MM.1S (cell line): ENCODE measurements at regions not wholly inside any gene's neighbourhood (a gene's known extent, or its start where the extent isn't known, plus 50 kb on each side); places are given as distances from the start of the nearest gene placed in this dataset.
"Not testable (repeated sequence)": the region's sequence is repeated elsewhere in the genome, so short reads cannot be mapped to it uniquely, and the experiment has no call there.

Source experiments
- DNase-seq: peaks from one replicate; pipeline ENCODE4 v3.0.0-alpha.2; 2015
- H2AFZ ChIP-seq: fragments of 300-600 bp; sonication (generic); 2 replicates; pipeline ENCODE4 v1.6.0; 2016; ENCODE audit warnings: antibody characterized with exemption, low read length
- H3F3A ChIP-seq: fragments of 300-600 bp; sonication (generic); 2 replicates; pipeline ENCODE4 v1.6.1; 2016; ENCODE audit warnings: mild to moderate bottlenecking, antibody characterized with exemption, low read length, moderate library complexity, mixed read lengths; ENCODE audit not compliant: insufficient read depth
- H3K27ac ChIP-seq: fragments of 300-600 bp; sonication (generic); 2 replicates; pipeline ENCODE4 v1.5.1; 2016; ENCODE audit warnings: mild to moderate bottlenecking, low read length
- H3K27me3 ChIP-seq: fragments of 300-600 bp; sonication (generic); replicated peaks from 2 replicates; pipeline ENCODE4 v1.6.0; 2016; ENCODE audit warnings: low read length; ENCODE audit not compliant: insufficient read depth
- H3K36me3 ChIP-seq: fragments of 300-600 bp; sonication (generic); replicated peaks from 2 replicates; pipeline ENCODE4 v1.6.1; 2016; ENCODE audit warnings: mild to moderate bottlenecking, low read length, mixed read lengths; ENCODE audit not compliant: insufficient read depth
- H3K4me1 ChIP-seq: fragments of 300-600 bp; sonication (generic); 2 replicates; pipeline ENCODE4 v1.6.1; 2016; ENCODE audit warnings: low read length, mixed read lengths
- H3K4me2 ChIP-seq: fragments of 300-600 bp; sonication (generic); 2 replicates; pipeline ENCODE4 v1.6.0; 2016; ENCODE audit warnings: low read depth, low read length
- H3K4me3 ChIP-seq: fragments of 300-600 bp; sonication (generic); 2 replicates; pipeline ENCODE4 v1.5.1; 2016; ENCODE audit warnings: low read length, mixed read lengths
- H3K79me2 ChIP-seq: fragments of 300-600 bp; sonication (generic); 2 replicates; pipeline ENCODE4 v1.6.1; 2016; ENCODE audit warnings: mixed run types, low read length, mixed read lengths
- H3K9ac ChIP-seq: fragments of 300-600 bp; sonication (generic); 2 replicates; pipeline ENCODE4 v1.6.1; 2016; ENCODE audit warnings: low read length, mixed read lengths
- H3K9me2 ChIP-seq: fragments of 300-600 bp; sonication (generic); replicated peaks from 2 replicates; pipeline ENCODE4 v1.6.1; 2016; ENCODE audit warnings: mild to moderate bottlenecking, low read length, mixed read lengths; ENCODE audit not compliant: insufficient read depth
- H3K9me3 ChIP-seq: fragments of 300-600 bp; sonication (generic); replicated peaks from 2 replicates; pipeline ENCODE4 v1.6.1; 2016; ENCODE audit warnings: mild to moderate bottlenecking, low read length, mixed read lengths; ENCODE audit not compliant: insufficient read depth
- H4K20me1 ChIP-seq: fragments of 300-600 bp; sonication (generic); 2 replicates; pipeline ENCODE4 v1.6.1; 2016; ENCODE audit warnings: mild to moderate bottlenecking, low read length, moderate library complexity, mixed read lengths; ENCODE audit not compliant: insufficient read depth
- EZH2 ChIP-seq: fragments of 300-600 bp; sonication (generic); optimal IDR thresholded peaks from 2 replicates; pipeline ENCODE3; 2017; ENCODE audit warnings: low read depth, mild to moderate bottlenecking, antibody characterized with exemption, low read length, mixed read lengths
- EZH2phosphoT487 ChIP-seq: fragments of 300-600 bp; sonication (generic); IDR thresholded peaks from 2 replicates; pipeline ENCODE4 v1.6.1; 2018; ENCODE audit warnings: antibody characterized with exemption, low read length
- TF ChIP-seq, protein P1 (sequence below): fragments of 300-600 bp; sonication (generic); IDR thresholded peaks from 2 replicates; pipeline ENCODE4 v1.5.1; 2016; ENCODE audit warnings: antibody characterized with exemption, low read length, mixed read lengths

DNA sequence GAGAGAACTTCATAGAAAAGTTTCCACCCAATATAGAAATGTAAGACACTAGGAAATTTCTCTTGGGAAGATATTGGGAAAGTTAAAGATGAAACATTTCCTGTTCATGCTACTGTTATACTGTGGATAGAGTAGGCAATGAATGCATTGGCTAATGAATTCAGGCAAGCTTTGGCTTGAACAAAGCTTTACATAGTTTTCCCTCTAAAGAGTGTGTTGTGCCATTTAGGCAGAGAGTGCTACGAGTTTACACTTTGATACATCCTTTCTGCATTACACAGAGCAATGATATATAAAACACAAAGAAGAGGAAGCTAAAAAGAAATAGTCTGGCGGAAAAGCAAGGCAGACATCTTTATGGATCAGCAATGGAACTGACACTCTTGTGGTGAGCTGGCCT lies 125.9 kb upstream of the SHH start:
- Histone ChIP-seq H2AFZ (no peak overlapping the region), H3K27me3 (peaks cover 11% of the 10 kb centered on the region), H3K36me3 (no peaks in the 10 kb centered on the region), H3K79me2 (no peaks in the 10 kb centered on the region), H4K20me1 (no peaks in the 10 kb centered on the region), H3K4me2 (no peak overlapping the region), H3K9me2 (no peaks in the 10 kb centered on the region), H3F3A (no peaks in the 10 kb centered on the region), H3K9me3 (no peaks in the 10 kb centered on the region), H3K4me1 (no peaks in the 10 kb centered on the region), H3K27ac (no peak overlapping the region), H3K4me3 (no peak overlapping the region), H3K9ac (no peak overlapping the region)
- no peak for DNase-seq
- TF ChIP-seq EZH2phosphoT487, result no peak

DNA sequence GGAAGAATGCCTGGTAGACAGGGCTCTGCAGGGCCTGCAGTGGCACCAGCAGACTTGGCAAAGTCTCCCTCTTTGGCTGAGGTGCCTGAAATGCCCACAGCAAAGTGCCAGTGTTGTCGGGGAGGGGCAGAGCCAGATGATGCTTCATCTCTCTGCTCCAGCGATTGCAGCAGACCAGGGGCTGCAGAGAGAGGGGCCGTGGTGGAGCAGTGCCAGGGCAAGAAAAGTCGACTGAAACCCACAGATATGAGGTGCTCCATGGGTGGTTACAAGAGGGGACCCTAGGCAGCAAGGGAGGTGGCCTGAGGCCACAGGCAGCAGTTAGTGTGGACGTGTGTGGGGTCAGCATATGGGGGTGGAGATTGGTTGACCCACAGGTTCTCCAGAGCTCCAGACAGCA lies 123.5 kb upstream of the SHH start:
- Histone ChIP-seq H3K4me1 (no peaks in the 10 kb centered on the region), H3F3A (no peaks in the 10 kb centered on the region), H3K27me3 (peaks cover 17% of the 10 kb centered on the region; the same call in 1 of the 2 replicates), H3K27ac (no peak overlapping the region), H3K4me2 (no peak overlapping the region), H3K4me3 (no peak overlapping the region), H3K9me2 (no peaks in the 10 kb centered on the region), H2AFZ (no peak overlapping the region), H3K79me2 (no peaks in the 10 kb centered on the region), H3K36me3 (no peaks in the 10 kb centered on the region), H3K9ac (no peak overlapping the region), H4K20me1 (no peaks in the 10 kb centered on the region), H3K9me3 (no peaks in the 10 kb centered on the region)
- no peak for DNase-seq
- no peak for TF ChIP-seq EZH2
- TF ChIP-seq, protein P1, sequence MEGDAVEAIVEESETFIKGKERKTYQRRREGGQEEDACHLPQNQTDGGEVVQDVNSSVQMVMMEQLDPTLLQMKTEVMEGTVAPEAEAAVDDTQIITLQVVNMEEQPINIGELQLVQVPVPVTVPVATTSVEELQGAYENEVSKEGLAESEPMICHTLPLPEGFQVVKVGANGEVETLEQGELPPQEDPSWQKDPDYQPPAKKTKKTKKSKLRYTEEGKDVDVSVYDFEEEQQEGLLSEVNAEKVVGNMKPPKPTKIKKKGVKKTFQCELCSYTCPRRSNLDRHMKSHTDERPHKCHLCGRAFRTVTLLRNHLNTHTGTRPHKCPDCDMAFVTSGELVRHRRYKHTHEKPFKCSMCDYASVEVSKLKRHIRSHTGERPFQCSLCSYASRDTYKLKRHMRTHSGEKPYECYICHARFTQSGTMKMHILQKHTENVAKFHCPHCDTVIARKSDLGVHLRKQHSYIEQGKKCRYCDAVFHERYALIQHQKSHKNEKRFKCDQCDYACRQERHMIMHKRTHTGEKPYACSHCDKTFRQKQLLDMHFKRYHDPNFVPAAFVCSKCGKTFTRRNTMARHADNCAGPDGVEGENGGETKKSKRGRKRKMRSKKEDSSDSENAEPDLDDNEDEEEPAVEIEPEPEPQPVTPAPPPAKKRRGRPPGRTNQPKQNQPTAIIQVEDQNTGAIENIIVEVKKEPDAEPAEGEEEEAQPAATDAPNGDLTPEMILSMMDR, result no peak
- no peak for TF ChIP-seq EZH2phosphoT487

DNA sequence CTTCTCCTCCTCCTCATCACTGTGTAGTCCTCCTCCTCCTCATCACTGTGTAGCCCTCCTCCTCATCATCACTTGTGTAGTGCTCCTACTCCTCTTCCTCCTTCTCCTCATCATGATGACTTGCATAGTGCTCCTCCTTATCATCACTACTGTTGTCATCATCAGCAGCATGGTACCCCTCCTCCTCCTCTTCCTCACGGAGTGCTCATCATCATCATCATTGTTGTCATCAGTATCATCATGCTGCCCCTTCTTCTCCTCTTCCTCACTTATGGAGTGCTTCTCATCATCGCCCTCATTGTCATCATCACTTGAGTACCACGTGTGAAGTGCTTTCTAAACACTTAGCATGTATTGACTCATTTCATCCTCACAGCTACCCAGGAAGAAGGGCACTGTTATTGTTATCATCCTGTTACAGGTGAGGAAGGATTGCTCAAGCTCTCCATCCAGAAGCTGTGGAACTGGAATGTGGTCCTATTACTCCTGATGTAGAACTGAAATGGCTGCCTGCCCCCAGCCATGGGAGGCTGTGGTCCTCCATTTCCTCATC lies 122.8 kb upstream of the SHH start:
- H3K9me2 ChIP-seq, result no peaks in the 10 kb centered on the region
- H3K27me3 ChIP-seq, result peaks cover 19% of the 10 kb centered on the region; the same call in 1 of the 2 replicates
- no peaks in the 10 kb centered on the region for H3K9me3 ChIP-seq
- H3K9ac ChIP-seq, result no peak overlapping the region
- no peak for DNase-seq
- TF ChIP-seq EZH2phosphoT487 (no peak), EZH2 (no peak)
- TF ChIP-seq, protein P1, result no peak
- no peaks in the 10 kb centered on the region for H4K20me1 ChIP-seq
- no peak overlapping the region for H3K27ac ChIP-seq
- H2AFZ ChIP-seq, result no peak overlapping the region
- no peak overlapping the region for H3K4me3 ChIP-seq
- H3F3A ChIP-seq, result no peaks in the 10 kb centered on the region
- no peaks in the 10 kb centered on the region for H3K79me2 ChIP-seq
- H3K4me1 ChIP-seq, result no peaks in the 10 kb centered on the region
- H3K36me3 ChIP-seq, result no peaks in the 10 kb centered on the region
- no peak overlapping the region for H3K4me2 ChIP-seq

DNA sequence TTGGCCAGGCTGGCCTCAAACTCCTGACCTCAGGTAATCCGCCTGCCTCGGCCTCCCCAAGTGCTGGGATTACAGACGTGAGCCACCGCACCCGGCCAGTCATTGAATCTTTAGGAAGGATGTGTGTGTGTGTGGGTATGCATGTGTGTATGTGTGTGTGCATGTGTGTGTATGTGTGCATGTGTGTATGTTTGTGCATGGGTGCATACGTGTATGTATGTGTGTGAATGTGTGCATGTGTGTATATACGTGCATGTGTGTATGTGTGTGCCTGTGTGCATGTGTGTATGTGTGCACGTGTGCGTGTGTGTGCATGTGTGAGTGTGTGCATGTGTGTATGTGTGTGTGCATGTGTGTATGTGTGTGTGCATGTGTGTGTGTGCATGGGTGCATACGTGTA lies 120.1 kb upstream of the SHH start:
- DNase-seq, result not testable (repeated sequence)
- H3K27me3 ChIP-seq, result peaks cover 34% of the 10 kb centered on the region; the same call in 1 of the 2 replicates

More for the DNA sequence above, 120.1 kb upstream of the SHH start:
- H3K27ac ChIP-seq, H3K36me3 ChIP-seq, H3K4me2 ChIP-seq, H4K20me1 ChIP-seq, H3K4me1 ChIP-seq, H2AFZ ChIP-seq, H3K9me2 ChIP-seq, H3K4me3 ChIP-seq, H3F3A ChIP-seq, H3K9ac ChIP-seq, H3K9me3 ChIP-seq, H3K79me2 ChIP-seq: not testable (repeated sequence)
